ENCODE measurements at regions not wholly inside any gene's neighbourhood (a gene's known extent, or its start where the extent isn't known, plus 50 kb on each side); places are given as distances from the start of the nearest gene placed in this dataset.
"Not testable (repeated sequence)": the region's sequence is repeated elsewhere in the genome, so short reads cannot be mapped to it uniquely, and the experiment has no call there.

DNA sequence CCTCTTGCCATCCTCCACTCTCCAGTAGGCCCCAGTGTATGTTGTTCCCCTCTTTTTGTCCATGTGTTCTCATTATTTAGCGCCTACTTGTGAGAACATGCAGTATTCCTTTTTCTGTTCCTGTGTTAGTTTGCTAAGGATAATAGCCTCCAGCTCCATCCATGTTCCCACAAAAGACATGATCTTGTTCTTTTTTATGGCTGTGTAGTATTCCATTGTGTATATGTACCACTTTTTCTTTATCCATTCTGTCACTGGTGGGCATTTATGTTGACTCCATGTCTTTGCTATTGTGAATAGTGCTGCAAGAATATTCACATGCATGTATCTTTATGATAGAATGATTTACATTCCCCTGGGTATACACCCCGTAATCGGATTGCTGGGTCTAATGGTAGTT, 171.8 kb upstream of the TPM1 start:
- TF ChIP-seq, protein P1, sequence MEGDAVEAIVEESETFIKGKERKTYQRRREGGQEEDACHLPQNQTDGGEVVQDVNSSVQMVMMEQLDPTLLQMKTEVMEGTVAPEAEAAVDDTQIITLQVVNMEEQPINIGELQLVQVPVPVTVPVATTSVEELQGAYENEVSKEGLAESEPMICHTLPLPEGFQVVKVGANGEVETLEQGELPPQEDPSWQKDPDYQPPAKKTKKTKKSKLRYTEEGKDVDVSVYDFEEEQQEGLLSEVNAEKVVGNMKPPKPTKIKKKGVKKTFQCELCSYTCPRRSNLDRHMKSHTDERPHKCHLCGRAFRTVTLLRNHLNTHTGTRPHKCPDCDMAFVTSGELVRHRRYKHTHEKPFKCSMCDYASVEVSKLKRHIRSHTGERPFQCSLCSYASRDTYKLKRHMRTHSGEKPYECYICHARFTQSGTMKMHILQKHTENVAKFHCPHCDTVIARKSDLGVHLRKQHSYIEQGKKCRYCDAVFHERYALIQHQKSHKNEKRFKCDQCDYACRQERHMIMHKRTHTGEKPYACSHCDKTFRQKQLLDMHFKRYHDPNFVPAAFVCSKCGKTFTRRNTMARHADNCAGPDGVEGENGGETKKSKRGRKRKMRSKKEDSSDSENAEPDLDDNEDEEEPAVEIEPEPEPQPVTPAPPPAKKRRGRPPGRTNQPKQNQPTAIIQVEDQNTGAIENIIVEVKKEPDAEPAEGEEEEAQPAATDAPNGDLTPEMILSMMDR (IDR thresholded peaks at IDR 0.05; ENCODE audit: insufficient read depth, low read length): not testable (repeated sequence)
- TF ChIP-seq POLR2AphosphoS5 (IDR thresholded peaks at IDR 0.05; ENCODE audit: low read depth); GABPA (IDR thresholded peaks at IDR 0.05; ENCODE audit: low read depth); REST (IDR thresholded peaks at IDR 0.05; ENCODE audit: insufficient replicate concordance, low read depth); SPI1 (IDR thresholded peaks at IDR 0.05; ENCODE audit: borderline replicate concordance, low read depth): not testable (repeated sequence)
